ENCODE measurements at regions not wholly inside any gene's neighbourhood (a gene's known extent, or its start where the extent isn't known, plus 50 kb on each side); places are given as distances from the start of the nearest gene placed in this dataset.

GRCh38 chr5:3512361-3513095, 83.1 kb upstream of the IRX1 start:
- no peak for TF ChIP-seq POLR2A (IDR thresholded peaks at IDR 0.05)
- no peak for TF ChIP-seq CTCF (IDR thresholded peaks at IDR 0.05)
